ENCODE measurements at regions not wholly inside any gene's neighbourhood (a gene's known extent, or its start where the extent isn't known, plus 50 kb on each side); places are given as distances from the start of the nearest gene placed in this dataset.

DNA sequence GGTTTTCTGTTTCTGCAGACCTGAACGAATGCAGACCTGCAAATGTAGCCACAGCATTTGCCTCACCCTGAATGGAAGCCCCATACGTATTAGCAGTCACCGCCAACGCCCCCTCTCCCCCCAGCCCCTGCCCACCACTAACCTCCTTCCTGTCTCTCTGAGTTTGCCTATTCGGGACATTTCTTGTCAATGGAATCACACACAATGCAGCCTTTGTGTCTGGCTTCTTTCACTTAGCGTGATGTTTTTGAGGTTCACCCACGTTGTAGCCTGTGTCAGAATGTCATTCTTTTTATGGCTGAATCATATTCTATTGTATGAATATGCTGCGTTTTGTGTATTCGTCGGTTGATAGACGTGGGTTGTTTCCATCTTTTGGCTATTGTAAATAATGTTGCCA, 178.6 kb downstream of the AACS start:
- TF ChIP-seq MXI1 (conservative IDR thresholded peaks at IDR 0.05; ENCODE audit: poor library complexity, severe bottlenecking) (no peak), POLR2AphosphoS5 (IDR thresholded peaks at IDR 0.05) (no peak)
